SK-N-SH (cell line): ENCODE measurements at regions not wholly inside any gene's neighbourhood (a gene's known extent, or its start where the extent isn't known, plus 50 kb on each side); places are given as distances from the start of the nearest gene placed in this dataset.

ENCODE experiments used
- CTCF ChIA-PET: fragments of 300-600, 350-600 bp; formaldehyde crosslinking; extraction: SDS; loops from one replicate; lab custom pipeline; 2021; lab: Yijun Ruan, JAX
- POLR2A ChIA-PET: fragments of 350-600 bp; sonication (Branson Sonifier 250); formaldehyde crosslinking; extraction: SDS; loops from one replicate; lab custom pipeline; 2020; ENCODE audit warnings: antibody characterized with exemption, inconsistent platforms; lab: Yijun Ruan, JAX
- DNase-seq: peaks from one replicate; pipeline ENCODE4 v3.0.0; 2012
- H2AFZ ChIP-seq: fragments of 200-600 bp; sonication (generic); 2 replicates; pipeline ENCODE4 v1.8.1; 2016; ENCODE audit warnings: antibody characterized with exemption, mild to moderate bottlenecking, low read depth
- H3F3A ChIP-seq: fragments of 200-600 bp; sonication (generic); replicated peaks from 2 replicates; pipeline ENCODE3; 2016; ENCODE audit warnings: antibody characterized with exemption, mild to moderate bottlenecking; ENCODE audit not compliant: insufficient read depth
- H3K27ac ChIP-seq, 2 experiments: fragments of 200-500 bp in 1 of 2; fragments of 200-600 bp in 1 of 2; sonication (Bioruptor generic) in 1 of 2; sonication (generic), shearing (Covaris generic) in 1 of 2; 2 replicates each; pipeline versions ENCODE4 v1.5.1 to v1.6.1; 2014 to 2016; ENCODE audit warnings: low read depth in 2 of 2, inconsistent platforms in 1 of 2, low read length in 1 of 2, mild to moderate bottlenecking in 1 of 2, mixed read lengths in 1 of 2
- H3K27me3 ChIP-seq: fragments of 200-600 bp; sonication (generic), shearing (Covaris generic); 2 replicates; pipeline ENCODE4 v1.6.1; 2016; ENCODE audit warnings: mixed run types; ENCODE audit not compliant: insufficient read depth
- H3K36me3 ChIP-seq, 2 experiments: fragments of 200-500 bp in 1 of 2; fragments of 200-600 bp in 1 of 2; sonication (Bioruptor generic) in 1 of 2; sonication (generic) in 1 of 2; replicated peaks in 1 of 2; 2 replicates each; pipeline versions ENCODE3 to v1.5.1; 2014 to 2016; ENCODE audit warnings: low read length in 1 of 2, mild to moderate bottlenecking in 1 of 2; ENCODE audit not compliant: insufficient read depth in 2 of 2, control insufficient read depth in 1 of 2
- H3K4me1 ChIP-seq, 2 experiments: fragments of 200-500 bp in 1 of 2; fragments of 200-600 bp in 1 of 2; sonication (Bioruptor generic) in 1 of 2; sonication (generic), shearing (Covaris generic) in 1 of 2; 2 replicates each; pipeline versions ENCODE4 v1.5.1 to v1.6.1; 2014 to 2016; ENCODE audit warnings: low read depth in 1 of 2, low read length in 1 of 2, mixed run types in 1 of 2; ENCODE audit not compliant: insufficient read depth in 2 of 2, control insufficient read depth in 1 of 2
- H3K4me2 ChIP-seq: fragments of 200-600 bp; sonication (generic), shearing (Covaris generic); 2 replicates; pipeline ENCODE4 v1.6.1; 2017; ENCODE audit warnings: mixed run types
- H3K4me3 ChIP-seq, 2 experiments: fragments of 200-500 bp in 1 of 2; fragments of 200-600 bp in 1 of 2; sonication (Bioruptor generic) in 1 of 2; sonication (generic), shearing (Covaris generic) in 1 of 2; 2 replicates each; pipeline versions ENCODE4 v1.5.1 to v1.8.1; 2014 to 2016; ENCODE audit warnings: low read depth in 2 of 2, inconsistent platforms in 1 of 2, low read length in 1 of 2, mild to moderate bottlenecking in 1 of 2, mixed read lengths in 1 of 2, moderate library complexity in 1 of 2
- H3K79me2 ChIP-seq: fragments of 200-600 bp; sonication (generic); 2 replicates; pipeline ENCODE4 v1.8.1; 2017; ENCODE audit warnings: mild to moderate bottlenecking; ENCODE audit not compliant: insufficient read depth
- H3K9ac ChIP-seq: fragments of 200-600 bp; sonication (generic); 2 replicates; pipeline ENCODE4 v1.6.1; 2017; ENCODE audit warnings: mixed run types
- H3K9me2 ChIP-seq: fragments of 200-600 bp; sonication (generic); 2 replicates; pipeline ENCODE4 v1.6.1; 2017; ENCODE audit warnings: mixed run types
- H3K9me3 ChIP-seq: fragments of 200-600 bp; sonication (generic); 2 replicates; pipeline ENCODE4 v1.6.1; 2017; ENCODE audit warnings: mixed run types, mild to moderate bottlenecking, moderate library complexity
- H4K20me1 ChIP-seq: fragments of 200-600 bp; sonication (generic); 2 replicates; pipeline ENCODE4 v1.6.1; 2017; ENCODE audit warnings: mild to moderate bottlenecking, mixed run types; ENCODE audit not compliant: insufficient read depth
- CHD2 ChIP-seq: fragments of 150-350 bp; IDR thresholded peaks from 2 replicates; pipeline ENCODE4 v1.6.1; 2018; ENCODE audit warnings: low read length; ENCODE audit not compliant: partially characterized antibody
- ELF1 ChIP-seq: IDR thresholded peaks from 2 replicates; pipeline ENCODE4 v1.4.0; 2012
- EP300 ChIP-seq, 2 experiments: IDR thresholded peaks; 2 replicates each; pipeline versions ENCODE4 v1.4.0 to v1.6.1; 2012; ENCODE audit warnings: borderline replicate concordance in 1 of 2, low read depth in 1 of 2, low read length in 1 of 2
- EZH2phosphoT487 ChIP-seq: fragments of 200-600 bp; sonication (generic); IDR thresholded peaks from 2 replicates; pipeline ENCODE4 v1.6.1; 2017; ENCODE audit warnings: low read depth, mixed run types, mild to moderate bottlenecking, antibody characterized with exemption, moderate library complexity, borderline replicate concordance
- FOSL2 ChIP-seq: IDR thresholded peaks from 2 replicates; pipeline ENCODE4 v1.4.0; 2012; ENCODE audit warnings: low read depth, mild to moderate bottlenecking, moderate library complexity, borderline replicate concordance
- GABPA ChIP-seq: IDR thresholded peaks from 2 replicates; pipeline ENCODE4 v1.4.0; 2012; ENCODE audit warnings: low read depth, mild to moderate bottlenecking
- GATA2 ChIP-seq: sonication (generic); formaldehyde crosslinking; IDR thresholded peaks from 2 replicates; pipeline ENCODE4 v1.5.0; 2020; ENCODE audit warnings: mild to moderate bottlenecking, missing genetic modification reagents
- JUND ChIP-seq: IDR thresholded peaks from 2 replicates; pipeline ENCODE4 v1.4.0; 2012
- MEF2A ChIP-seq: IDR thresholded peaks from 2 replicates; pipeline ENCODE4 v1.4.0; 2012; ENCODE audit warnings: low read depth, borderline replicate concordance
- NRF1 ChIP-seq: IDR thresholded peaks from 2 replicates; pipeline ENCODE4 v1.6.1; 2012; ENCODE audit warnings: low read depth, mild to moderate bottlenecking, low read length
- RCOR1 ChIP-seq: fragments of 150-350 bp; IDR thresholded peaks from 2 replicates; pipeline ENCODE4 v1.6.1; 2017; ENCODE audit warnings: antibody characterized with exemption, low read length
- TCF12 ChIP-seq: IDR thresholded peaks from 2 replicates; pipeline ENCODE4 v1.4.0; 2012
- YY1 ChIP-seq: IDR thresholded peaks from 2 replicates; pipeline ENCODE4 v1.4.0; 2012; ENCODE audit warnings: low read depth, mild to moderate bottlenecking
- TF ChIP-seq, protein P1 (sequence below): fragments of 200-600 bp; sonication (generic); IDR thresholded peaks from 2 replicates; pipeline ENCODE4 v1.6.1; 2017; ENCODE audit warnings: antibody characterized with exemption, mild to moderate bottlenecking, moderate library complexity
- TF ChIP-seq, protein P2 (sequence below): IDR thresholded peaks from 2 replicates; pipeline ENCODE4 v1.4.0; 2012; ENCODE audit warnings: low read depth, borderline replicate concordance
- TF ChIP-seq, protein P3 (sequence below): fragments of 150-350 bp; IDR thresholded peaks from 2 replicates; pipeline ENCODE4 v1.6.1; 2016; ENCODE audit warnings: mild to moderate bottlenecking, low read depth, low read length

DNA sequence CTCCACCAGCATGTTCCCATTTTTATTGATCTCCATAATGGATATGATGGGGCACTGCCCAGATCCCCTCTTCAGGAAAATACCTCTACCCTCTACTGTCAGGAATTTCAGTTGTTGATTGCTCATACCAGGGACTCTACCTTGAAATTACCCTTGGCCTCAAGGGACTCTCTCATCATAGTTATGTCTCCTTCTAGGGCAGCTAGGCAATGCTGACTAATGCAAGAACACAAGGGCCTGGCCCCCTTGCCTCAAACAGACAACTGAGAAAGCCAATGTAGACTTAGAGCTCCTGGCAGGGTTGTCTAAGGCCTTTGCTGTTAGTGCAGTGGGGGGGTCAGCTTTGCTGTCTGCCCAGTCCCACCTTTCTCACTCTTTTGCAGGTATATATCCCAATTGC lies 493.1 kb downstream of the BTBD3 start:
- no peak overlapping the region for H2AFZ ChIP-seq
- H3K4me2 ChIP-seq, result no peak overlapping the region
- CTCF ChIA-PET, result no interaction called here
- no peaks in the 10 kb centered on the region for H3K36me3 ChIP-seq
- H3K27me3 ChIP-seq, result no peaks in the 10 kb centered on the region
- H3K4me1 ChIP-seq, result peaks cover 0 to 11% of the 10 kb centered on the region in 2 experiments; a peak in 2 of 4 replicates
- no peaks in the 10 kb centered on the region for H3K9me2 ChIP-seq
- 0 out of 2 replicates have a peak, but pooled peaks cover 3% of the 10 kb centered on the region for H3K9me3 ChIP-seq
- H3K4me3 ChIP-seq, result no peak overlapping the region
- POLR2A ChIA-PET, result no interaction called here
- no peak overlapping the region for H3K27ac ChIP-seq
- no peak overlapping the region for H3K9ac ChIP-seq
- H3K79me2 ChIP-seq, result no peaks in the 10 kb centered on the region
- no peak for TF ChIP-seq ELF1
- no peak for TF ChIP-seq MEF2A
- no peak for TF ChIP-seq RCOR1
- no peak for TF ChIP-seq YY1
- TF ChIP-seq EZH2phosphoT487, result no peak
- TF ChIP-seq, protein P1, sequence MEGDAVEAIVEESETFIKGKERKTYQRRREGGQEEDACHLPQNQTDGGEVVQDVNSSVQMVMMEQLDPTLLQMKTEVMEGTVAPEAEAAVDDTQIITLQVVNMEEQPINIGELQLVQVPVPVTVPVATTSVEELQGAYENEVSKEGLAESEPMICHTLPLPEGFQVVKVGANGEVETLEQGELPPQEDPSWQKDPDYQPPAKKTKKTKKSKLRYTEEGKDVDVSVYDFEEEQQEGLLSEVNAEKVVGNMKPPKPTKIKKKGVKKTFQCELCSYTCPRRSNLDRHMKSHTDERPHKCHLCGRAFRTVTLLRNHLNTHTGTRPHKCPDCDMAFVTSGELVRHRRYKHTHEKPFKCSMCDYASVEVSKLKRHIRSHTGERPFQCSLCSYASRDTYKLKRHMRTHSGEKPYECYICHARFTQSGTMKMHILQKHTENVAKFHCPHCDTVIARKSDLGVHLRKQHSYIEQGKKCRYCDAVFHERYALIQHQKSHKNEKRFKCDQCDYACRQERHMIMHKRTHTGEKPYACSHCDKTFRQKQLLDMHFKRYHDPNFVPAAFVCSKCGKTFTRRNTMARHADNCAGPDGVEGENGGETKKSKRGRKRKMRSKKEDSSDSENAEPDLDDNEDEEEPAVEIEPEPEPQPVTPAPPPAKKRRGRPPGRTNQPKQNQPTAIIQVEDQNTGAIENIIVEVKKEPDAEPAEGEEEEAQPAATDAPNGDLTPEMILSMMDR, result no peak
- TF ChIP-seq GATA2, result no peak
- TF ChIP-seq NRF1, result no peak
- TF ChIP-seq, protein P2, sequence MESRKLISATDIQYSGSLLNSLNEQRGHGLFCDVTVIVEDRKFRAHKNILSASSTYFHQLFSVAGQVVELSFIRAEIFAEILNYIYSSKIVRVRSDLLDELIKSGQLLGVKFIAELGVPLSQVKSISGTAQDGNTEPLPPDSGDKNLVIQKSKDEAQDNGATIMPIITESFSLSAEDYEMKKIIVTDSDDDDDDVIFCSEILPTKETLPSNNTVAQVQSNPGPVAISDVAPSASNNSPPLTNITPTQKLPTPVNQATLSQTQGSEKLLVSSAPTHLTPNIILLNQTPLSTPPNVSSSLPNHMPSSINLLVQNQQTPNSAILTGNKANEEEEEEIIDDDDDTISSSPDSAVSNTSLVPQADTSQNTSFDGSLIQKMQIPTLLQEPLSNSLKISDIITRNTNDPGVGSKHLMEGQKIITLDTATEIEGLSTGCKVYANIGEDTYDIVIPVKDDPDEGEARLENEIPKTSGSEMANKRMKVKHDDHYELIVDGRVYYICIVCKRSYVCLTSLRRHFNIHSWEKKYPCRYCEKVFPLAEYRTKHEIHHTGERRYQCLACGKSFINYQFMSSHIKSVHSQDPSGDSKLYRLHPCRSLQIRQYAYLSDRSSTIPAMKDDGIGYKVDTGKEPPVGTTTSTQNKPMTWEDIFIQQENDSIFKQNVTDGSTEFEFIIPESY, result no peak
- no peak for TF ChIP-seq TCF12
- no peak for TF ChIP-seq FOSL2
- no peak for TF ChIP-seq EP300 (IDR thresholded peaks at IDR 0.05; ENCODE audit: borderline replicate concordance in 1 of 2, low read depth in 1 of 2, low read length in 1 of 2)
- TF ChIP-seq GABPA, result no peak
- no peak for TF ChIP-seq JUND
- no peak for TF ChIP-seq CHD2
- TF ChIP-seq, protein P3, sequence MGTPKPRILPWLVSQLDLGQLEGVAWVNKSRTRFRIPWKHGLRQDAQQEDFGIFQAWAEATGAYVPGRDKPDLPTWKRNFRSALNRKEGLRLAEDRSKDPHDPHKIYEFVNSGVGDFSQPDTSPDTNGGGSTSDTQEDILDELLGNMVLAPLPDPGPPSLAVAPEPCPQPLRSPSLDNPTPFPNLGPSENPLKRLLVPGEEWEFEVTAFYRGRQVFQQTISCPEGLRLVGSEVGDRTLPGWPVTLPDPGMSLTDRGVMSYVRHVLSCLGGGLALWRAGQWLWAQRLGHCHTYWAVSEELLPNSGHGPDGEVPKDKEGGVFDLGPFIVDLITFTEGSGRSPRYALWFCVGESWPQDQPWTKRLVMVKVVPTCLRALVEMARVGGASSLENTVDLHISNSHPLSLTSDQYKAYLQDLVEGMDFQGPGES, result no peak
- no peaks in the 10 kb centered on the region for H3F3A ChIP-seq
- no peaks in the 10 kb centered on the region for H4K20me1 ChIP-seq
- DNase-seq, result no peak
